ENCODE measurements at regions not wholly inside any gene's neighbourhood (a gene's known extent, or its start where the extent isn't known, plus 50 kb on each side); places are given as distances from the start of the nearest gene placed in this dataset.

DNA sequence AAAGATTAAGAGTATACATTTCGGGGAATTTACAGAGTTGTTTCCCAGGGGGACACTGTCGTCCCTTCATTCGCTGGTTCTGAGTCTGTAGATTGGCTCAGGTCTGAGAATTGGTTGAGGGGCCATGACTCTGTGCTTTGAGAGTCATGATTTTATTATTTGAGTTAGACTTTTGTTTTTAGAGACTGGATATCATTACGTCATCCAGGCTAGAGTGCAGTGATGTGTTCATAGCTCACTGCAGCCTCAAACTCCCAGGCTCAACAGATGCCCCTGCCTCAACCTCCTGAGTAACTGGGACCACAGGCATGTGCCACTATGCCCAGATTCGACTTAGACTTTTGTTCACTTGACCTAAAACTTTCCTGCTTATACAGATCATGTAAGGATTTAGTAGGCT is 112.3 kb upstream of the C14orf180 start:
- peaks cover 19% of the 10 kb centered on the region for H3K36me3 Mint-ChIP-seq (ENCODE audit: unreplicated experiment)
- H3K27me3 Mint-ChIP-seq (ENCODE audit: unreplicated experiment) = peaks cover 12% of the 10 kb centered on the region
- peaks cover 5% of the 10 kb centered on the region for H3K9me3 Mint-ChIP-seq (ENCODE audit: unreplicated experiment)
- peaks cover 2% of the 10 kb centered on the region for H3K4me1 Mint-ChIP-seq (ENCODE audit: low read depth, unreplicated experiment)
- H3K27ac Mint-ChIP-seq (ENCODE audit: unreplicated experiment) = no peak overlapping the region
- no peak for DNase-seq
- H3K4me3 Mint-ChIP-seq (ENCODE audit: unreplicated experiment) = no peak overlapping the region
- TF ChIP-seq, protein P1, sequence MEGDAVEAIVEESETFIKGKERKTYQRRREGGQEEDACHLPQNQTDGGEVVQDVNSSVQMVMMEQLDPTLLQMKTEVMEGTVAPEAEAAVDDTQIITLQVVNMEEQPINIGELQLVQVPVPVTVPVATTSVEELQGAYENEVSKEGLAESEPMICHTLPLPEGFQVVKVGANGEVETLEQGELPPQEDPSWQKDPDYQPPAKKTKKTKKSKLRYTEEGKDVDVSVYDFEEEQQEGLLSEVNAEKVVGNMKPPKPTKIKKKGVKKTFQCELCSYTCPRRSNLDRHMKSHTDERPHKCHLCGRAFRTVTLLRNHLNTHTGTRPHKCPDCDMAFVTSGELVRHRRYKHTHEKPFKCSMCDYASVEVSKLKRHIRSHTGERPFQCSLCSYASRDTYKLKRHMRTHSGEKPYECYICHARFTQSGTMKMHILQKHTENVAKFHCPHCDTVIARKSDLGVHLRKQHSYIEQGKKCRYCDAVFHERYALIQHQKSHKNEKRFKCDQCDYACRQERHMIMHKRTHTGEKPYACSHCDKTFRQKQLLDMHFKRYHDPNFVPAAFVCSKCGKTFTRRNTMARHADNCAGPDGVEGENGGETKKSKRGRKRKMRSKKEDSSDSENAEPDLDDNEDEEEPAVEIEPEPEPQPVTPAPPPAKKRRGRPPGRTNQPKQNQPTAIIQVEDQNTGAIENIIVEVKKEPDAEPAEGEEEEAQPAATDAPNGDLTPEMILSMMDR (IDR thresholded peaks at IDR 0.05; ENCODE audit: partially characterized antibody, unreplicated experiment) = no peak

DNA sequence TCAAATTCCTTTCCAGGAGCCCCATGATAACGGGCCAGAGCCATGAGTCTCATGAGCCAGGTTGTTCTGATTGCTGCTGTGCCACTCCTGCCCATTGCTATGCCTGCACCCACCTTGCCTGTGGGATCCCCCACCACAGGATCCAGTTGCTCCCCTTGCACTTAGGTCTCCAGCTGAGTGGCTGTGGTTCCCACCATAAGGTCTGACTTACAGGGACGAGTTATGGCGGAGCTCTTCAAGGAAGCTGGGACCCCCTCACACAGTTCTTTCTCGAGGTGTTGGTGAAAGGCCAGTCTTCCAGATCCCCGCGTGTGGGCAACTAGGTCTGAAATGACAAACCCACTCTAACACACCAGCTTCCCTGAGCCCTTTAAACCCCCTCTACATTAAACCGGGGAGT is 111.9 kb upstream of the C14orf180 start:
- Mint-ChIP-seq H3K4me1 (ENCODE audit: low read depth, unreplicated experiment) (peaks cover 2% of the 10 kb centered on the region), H3K27me3 (ENCODE audit: unreplicated experiment) (peaks cover 13% of the 10 kb centered on the region), H3K36me3 (ENCODE audit: unreplicated experiment) (peaks cover 19% of the 10 kb centered on the region), H3K4me3 (ENCODE audit: unreplicated experiment) (no peak overlapping the region), H3K27ac (ENCODE audit: unreplicated experiment) (no peak overlapping the region), H3K9me3 (ENCODE audit: unreplicated experiment) (peaks cover 5% of the 10 kb centered on the region)
- no peak for DNase-seq
- TF ChIP-seq, protein P1 (IDR thresholded peaks at IDR 0.05; ENCODE audit: partially characterized antibody, unreplicated experiment) = no peak

DNA sequence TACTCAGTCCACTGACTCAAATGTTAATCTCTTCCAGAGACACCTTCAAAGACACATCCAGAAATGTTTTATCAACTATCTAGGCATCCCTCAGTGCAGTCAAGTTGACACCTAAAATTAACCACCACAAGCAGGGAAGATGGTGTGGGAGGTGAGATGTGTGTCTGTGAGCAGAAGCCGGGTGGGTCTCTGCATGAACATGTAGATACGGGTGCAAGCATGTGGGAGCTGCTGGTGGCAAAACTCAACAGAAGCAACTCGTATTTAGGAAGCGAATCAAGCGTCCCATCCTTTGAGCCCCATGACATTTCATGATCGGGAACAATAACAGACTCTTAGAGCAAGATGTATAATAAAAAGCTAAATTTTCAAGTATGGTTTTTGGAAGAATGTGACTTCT is 110.0 kb upstream of the C14orf180 start:
- peaks cover 4% of the 10 kb centered on the region for H3K9me3 Mint-ChIP-seq (ENCODE audit: unreplicated experiment)
- no peak overlapping the region for H3K27ac Mint-ChIP-seq (ENCODE audit: unreplicated experiment)
- H3K27me3 Mint-ChIP-seq (ENCODE audit: unreplicated experiment) = peaks cover 7% of the 10 kb centered on the region
- TF ChIP-seq, protein P1 (IDR thresholded peaks at IDR 0.05; ENCODE audit: partially characterized antibody, unreplicated experiment) = no peak
- H3K4me1 Mint-ChIP-seq (ENCODE audit: low read depth, unreplicated experiment) = peaks cover 7% of the 10 kb centered on the region
- no peak overlapping the region for H3K4me3 Mint-ChIP-seq (ENCODE audit: unreplicated experiment)
- no peak for DNase-seq
- H3K36me3 Mint-ChIP-seq (ENCODE audit: unreplicated experiment) = peaks cover 19% of the 10 kb centered on the region

DNA sequence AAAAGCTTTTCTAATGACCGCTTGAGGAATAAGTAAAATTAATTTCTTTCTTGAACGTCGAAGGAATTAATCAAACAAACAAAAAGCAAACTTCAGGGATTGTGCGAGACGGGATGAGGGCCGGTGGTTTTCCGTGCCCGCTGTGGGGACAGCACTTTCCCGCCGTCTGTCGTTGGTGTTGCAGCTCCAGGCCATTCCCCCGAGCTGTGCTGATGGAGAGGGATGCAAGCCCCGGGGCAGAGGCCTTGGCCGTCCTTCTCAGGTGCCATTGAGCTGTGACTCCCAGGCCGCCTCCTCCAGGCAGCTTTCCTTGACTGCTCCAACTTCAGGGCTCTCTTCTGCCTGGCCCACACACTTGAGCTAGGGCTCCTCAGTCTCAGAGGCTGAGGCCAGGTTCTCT is 109.0 kb upstream of the C14orf180 start:
- Mint-ChIP-seq H3K27ac (ENCODE audit: unreplicated experiment) (no peak overlapping the region), H3K9me3 (ENCODE audit: unreplicated experiment) (peaks cover 4% of the 10 kb centered on the region), H3K4me1 (ENCODE audit: low read depth, unreplicated experiment) (peaks cover 9% of the 10 kb centered on the region), H3K27me3 (ENCODE audit: unreplicated experiment) (peaks cover 7% of the 10 kb centered on the region), H3K4me3 (ENCODE audit: unreplicated experiment) (no peak overlapping the region), H3K36me3 (ENCODE audit: unreplicated experiment) (peaks cover 19% of the 10 kb centered on the region)
- DNase-seq = no peak
- TF ChIP-seq, protein P1 (IDR thresholded peaks at IDR 0.05; ENCODE audit: partially characterized antibody, unreplicated experiment) = no peak

DNA sequence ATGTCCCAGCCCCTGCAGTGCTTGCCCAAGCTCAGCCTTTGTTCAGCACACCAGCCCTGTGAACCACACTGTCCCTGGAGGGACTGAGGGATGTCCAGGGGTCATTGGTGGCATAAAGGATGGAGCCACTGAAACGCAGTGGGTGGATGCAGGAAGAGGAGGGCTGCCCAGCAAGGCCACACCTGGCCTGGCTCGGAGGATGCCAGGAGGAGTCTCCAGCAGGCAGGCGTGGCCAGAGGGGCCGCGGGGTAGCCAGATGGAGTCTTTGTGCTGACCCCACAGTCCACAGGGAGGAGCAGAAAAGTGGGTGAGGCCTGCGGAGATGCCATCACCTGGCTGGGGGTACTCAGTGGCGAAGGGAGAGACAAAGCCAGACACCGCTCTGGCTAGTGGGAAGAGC is 108.5 kb upstream of the C14orf180 start:
- no peak overlapping the region for H3K4me3 Mint-ChIP-seq (ENCODE audit: unreplicated experiment)
- TF ChIP-seq, protein P1 (IDR thresholded peaks at IDR 0.05; ENCODE audit: partially characterized antibody, unreplicated experiment) = no peak
- H3K36me3 Mint-ChIP-seq (ENCODE audit: unreplicated experiment) = peaks cover 19% of the 10 kb centered on the region
- peaks cover 9% of the 10 kb centered on the region for H3K4me1 Mint-ChIP-seq (ENCODE audit: low read depth, unreplicated experiment)
- H3K9me3 Mint-ChIP-seq (ENCODE audit: unreplicated experiment) = peaks cover 4% of the 10 kb centered on the region
- peaks cover 7% of the 10 kb centered on the region for H3K27me3 Mint-ChIP-seq (ENCODE audit: unreplicated experiment)
- DNase-seq = no peak
- H3K27ac Mint-ChIP-seq (ENCODE audit: unreplicated experiment) = no peak overlapping the region

All from glutamatergic neuron (in vitro differentiated cells).